OCI-LY3 (cell line): ENCODE measurements at regions not wholly inside any gene's neighbourhood (a gene's known extent, or its start where the extent isn't known, plus 50 kb on each side); places are given as distances from the start of the nearest gene placed in this dataset.

Source experiments
- EZH2phosphoT487 ChIP-seq: fragments of 200-600 bp; shearing (Covaris generic); IDR thresholded peaks from 2 replicates; pipeline ENCODE4 v1.6.1; 2018; ENCODE audit warnings: antibody characterized with exemption, mixed run types, low read depth
- TF ChIP-seq, protein P1 (sequence below): fragments of 200-600, 300-600 bp; sonication (generic); IDR thresholded peaks from 2 replicates; pipeline ENCODE4 v1.5.1; 2014; ENCODE audit warnings: antibody characterized with exemption, low read length, low read depth

- TF ChIP-seq EZH2phosphoT487 = no peak
- TF ChIP-seq, protein P1, sequence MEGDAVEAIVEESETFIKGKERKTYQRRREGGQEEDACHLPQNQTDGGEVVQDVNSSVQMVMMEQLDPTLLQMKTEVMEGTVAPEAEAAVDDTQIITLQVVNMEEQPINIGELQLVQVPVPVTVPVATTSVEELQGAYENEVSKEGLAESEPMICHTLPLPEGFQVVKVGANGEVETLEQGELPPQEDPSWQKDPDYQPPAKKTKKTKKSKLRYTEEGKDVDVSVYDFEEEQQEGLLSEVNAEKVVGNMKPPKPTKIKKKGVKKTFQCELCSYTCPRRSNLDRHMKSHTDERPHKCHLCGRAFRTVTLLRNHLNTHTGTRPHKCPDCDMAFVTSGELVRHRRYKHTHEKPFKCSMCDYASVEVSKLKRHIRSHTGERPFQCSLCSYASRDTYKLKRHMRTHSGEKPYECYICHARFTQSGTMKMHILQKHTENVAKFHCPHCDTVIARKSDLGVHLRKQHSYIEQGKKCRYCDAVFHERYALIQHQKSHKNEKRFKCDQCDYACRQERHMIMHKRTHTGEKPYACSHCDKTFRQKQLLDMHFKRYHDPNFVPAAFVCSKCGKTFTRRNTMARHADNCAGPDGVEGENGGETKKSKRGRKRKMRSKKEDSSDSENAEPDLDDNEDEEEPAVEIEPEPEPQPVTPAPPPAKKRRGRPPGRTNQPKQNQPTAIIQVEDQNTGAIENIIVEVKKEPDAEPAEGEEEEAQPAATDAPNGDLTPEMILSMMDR = no peak
Measured at GRCh38 chr11:69419662-69420395, 61.6 kb upstream of the LINC01488 start.
